ENCODE measurements at regions not wholly inside any gene's neighbourhood (a gene's known extent, or its start where the extent isn't known, plus 50 kb on each side); places are given as distances from the start of the nearest gene placed in this dataset.

GRCh38 chr12:83805156-83805772, 1107.3 kb downstream of the SLC6A15 start:
- no peak for TF ChIP-seq CHD1 (IDR thresholded peaks at IDR 0.05; ENCODE audit: low read depth, low read length)
- TF ChIP-seq FOS (IDR thresholded peaks at IDR 0.05; ENCODE audit: low read depth, low read length) = no peak
- TF ChIP-seq, protein P1, sequence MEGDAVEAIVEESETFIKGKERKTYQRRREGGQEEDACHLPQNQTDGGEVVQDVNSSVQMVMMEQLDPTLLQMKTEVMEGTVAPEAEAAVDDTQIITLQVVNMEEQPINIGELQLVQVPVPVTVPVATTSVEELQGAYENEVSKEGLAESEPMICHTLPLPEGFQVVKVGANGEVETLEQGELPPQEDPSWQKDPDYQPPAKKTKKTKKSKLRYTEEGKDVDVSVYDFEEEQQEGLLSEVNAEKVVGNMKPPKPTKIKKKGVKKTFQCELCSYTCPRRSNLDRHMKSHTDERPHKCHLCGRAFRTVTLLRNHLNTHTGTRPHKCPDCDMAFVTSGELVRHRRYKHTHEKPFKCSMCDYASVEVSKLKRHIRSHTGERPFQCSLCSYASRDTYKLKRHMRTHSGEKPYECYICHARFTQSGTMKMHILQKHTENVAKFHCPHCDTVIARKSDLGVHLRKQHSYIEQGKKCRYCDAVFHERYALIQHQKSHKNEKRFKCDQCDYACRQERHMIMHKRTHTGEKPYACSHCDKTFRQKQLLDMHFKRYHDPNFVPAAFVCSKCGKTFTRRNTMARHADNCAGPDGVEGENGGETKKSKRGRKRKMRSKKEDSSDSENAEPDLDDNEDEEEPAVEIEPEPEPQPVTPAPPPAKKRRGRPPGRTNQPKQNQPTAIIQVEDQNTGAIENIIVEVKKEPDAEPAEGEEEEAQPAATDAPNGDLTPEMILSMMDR (conservative IDR thresholded peaks at IDR 0.05; ENCODE audit: low read depth, low read length) = no peak
- no peak for TF ChIP-seq MXI1 (IDR thresholded peaks at IDR 0.05; ENCODE audit: borderline replicate concordance, low read depth, low read length)
- TF ChIP-seq POLR2A (IDR thresholded peaks at IDR 0.05; ENCODE audit: low read depth, low read length) = no peak
- no peak for TF ChIP-seq CEBPB (IDR thresholded peaks at IDR 0.05; ENCODE audit: low read depth, low read length)
- TF ChIP-seq MAZ (IDR thresholded peaks at IDR 0.05; ENCODE audit: borderline replicate concordance, low read depth, low read length) = no peak
- no peak for TF ChIP-seq BHLHE40 (IDR thresholded peaks at IDR 0.05; ENCODE audit: low read depth, low read length)
- no peak for TF ChIP-seq SMC3 (IDR thresholded peaks at IDR 0.05; ENCODE audit: low read depth, low read length)
- TF ChIP-seq RAD21 (IDR thresholded peaks at IDR 0.05; ENCODE audit: low read length) = no peak
- TF ChIP-seq, protein P2, sequence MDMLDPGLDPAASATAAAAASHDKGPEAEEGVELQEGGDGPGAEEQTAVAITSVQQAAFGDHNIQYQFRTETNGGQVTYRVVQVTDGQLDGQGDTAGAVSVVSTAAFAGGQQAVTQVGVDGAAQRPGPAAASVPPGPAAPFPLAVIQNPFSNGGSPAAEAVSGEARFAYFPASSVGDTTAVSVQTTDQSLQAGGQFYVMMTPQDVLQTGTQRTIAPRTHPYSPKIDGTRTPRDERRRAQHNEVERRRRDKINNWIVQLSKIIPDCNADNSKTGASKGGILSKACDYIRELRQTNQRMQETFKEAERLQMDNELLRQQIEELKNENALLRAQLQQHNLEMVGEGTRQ (IDR thresholded peaks at IDR 0.05; ENCODE audit: low read depth, low read length) = no peak
- no peak for TF ChIP-seq MAFK (IDR thresholded peaks at IDR 0.05; ENCODE audit: low read depth, low read length)
- TF ChIP-seq, protein P3, sequence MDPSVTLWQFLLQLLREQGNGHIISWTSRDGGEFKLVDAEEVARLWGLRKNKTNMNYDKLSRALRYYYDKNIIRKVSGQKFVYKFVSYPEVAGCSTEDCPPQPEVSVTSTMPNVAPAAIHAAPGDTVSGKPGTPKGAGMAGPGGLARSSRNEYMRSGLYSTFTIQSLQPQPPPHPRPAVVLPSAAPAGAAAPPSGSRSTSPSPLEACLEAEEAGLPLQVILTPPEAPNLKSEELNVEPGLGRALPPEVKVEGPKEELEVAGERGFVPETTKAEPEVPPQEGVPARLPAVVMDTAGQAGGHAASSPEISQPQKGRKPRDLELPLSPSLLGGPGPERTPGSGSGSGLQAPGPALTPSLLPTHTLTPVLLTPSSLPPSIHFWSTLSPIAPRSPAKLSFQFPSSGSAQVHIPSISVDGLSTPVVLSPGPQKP (IDR thresholded peaks at IDR 0.05; ENCODE audit: borderline replicate concordance, low read depth, low read length) = no peak
- no peak for TF ChIP-seq RFX5 (IDR thresholded peaks at IDR 0.05; ENCODE audit: low read depth, low read length)

Data from IMR-90 (cell line).